ENCODE measurements at regions not wholly inside any gene's neighbourhood (a gene's known extent, or its start where the extent isn't known, plus 50 kb on each side); places are given as distances from the start of the nearest gene placed in this dataset.

DNA sequence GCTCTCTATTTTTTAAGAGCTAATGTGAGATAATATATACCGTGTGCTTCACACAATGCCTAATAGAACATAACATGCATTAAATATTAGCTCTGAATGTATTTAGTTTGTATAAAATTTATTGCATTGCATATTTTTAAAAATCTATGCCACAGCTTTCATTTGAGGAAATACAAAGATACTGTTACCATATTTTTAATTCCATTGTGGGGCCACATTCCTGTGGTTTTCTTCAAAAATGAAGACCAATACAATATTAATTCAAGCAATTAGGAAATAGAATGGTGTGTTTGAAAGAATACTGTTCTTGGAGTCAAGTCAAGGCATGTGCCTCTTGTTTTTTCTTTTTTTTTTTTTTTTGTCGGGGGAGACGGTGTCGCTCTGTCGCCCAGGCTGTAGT lies 95.4 kb upstream of the CADPS start:
- H3K36me3 ChIP-seq: no peaks in the 10 kb centered on the region
- intact Hi-C loops (cut with DNase I): no loop called here
- 78 to 92% (median 89%) methylated on average over 5 of the region's 5 CpGs for WGBS, 4 donors

DNA sequence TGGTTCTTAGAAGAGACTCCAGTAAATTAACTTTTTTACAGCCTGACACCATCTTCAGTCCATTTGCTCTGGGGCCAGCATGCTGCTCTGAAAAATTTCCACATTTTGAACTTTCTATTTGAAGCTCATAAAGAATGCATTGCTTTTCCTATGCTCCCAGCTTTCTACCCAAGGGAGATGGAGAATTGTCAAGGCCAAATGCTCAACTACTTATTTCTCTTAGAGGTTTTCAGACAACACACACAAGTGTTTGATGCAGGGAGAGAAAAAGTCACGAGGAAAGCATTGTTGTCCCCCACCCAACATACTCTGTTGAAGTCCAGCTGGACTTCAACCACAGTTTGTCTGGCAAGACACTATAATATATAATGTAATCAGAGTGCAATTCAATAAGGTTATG lies 100.3 kb upstream of the CADPS start:
- H3K9me3 ChIP-seq: no peaks in the 10 kb centered on the region
- ATAC-seq (no peak), DNase-seq (no peak)
- TF ChIP-seq, protein P1, sequence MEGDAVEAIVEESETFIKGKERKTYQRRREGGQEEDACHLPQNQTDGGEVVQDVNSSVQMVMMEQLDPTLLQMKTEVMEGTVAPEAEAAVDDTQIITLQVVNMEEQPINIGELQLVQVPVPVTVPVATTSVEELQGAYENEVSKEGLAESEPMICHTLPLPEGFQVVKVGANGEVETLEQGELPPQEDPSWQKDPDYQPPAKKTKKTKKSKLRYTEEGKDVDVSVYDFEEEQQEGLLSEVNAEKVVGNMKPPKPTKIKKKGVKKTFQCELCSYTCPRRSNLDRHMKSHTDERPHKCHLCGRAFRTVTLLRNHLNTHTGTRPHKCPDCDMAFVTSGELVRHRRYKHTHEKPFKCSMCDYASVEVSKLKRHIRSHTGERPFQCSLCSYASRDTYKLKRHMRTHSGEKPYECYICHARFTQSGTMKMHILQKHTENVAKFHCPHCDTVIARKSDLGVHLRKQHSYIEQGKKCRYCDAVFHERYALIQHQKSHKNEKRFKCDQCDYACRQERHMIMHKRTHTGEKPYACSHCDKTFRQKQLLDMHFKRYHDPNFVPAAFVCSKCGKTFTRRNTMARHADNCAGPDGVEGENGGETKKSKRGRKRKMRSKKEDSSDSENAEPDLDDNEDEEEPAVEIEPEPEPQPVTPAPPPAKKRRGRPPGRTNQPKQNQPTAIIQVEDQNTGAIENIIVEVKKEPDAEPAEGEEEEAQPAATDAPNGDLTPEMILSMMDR (IDR thresholded peaks at IDR 0.05): no peak
- no peak for TF ChIP-seq POLR2A (IDR thresholded peaks at IDR 0.05)
- H3K36me3 ChIP-seq: no peaks in the 10 kb centered on the region
- 52 to 71% (median 61%) methylated on average over 1 of the region's 1 CpG for WGBS, 4 donors
- no peak overlapping the region for H3K4me3 ChIP-seq
- intact Hi-C loops (cut with DNase I): no loop called here
- peaks cover 0 to under 1% (median 0%) of the 10 kb centered on the region in 9 donors for H3K27me3 ChIP-seq
- H3K4me1 ChIP-seq: no peaks in the 10 kb centered on the region
- H3K27ac ChIP-seq: no peak overlapping the region

More for the DNA sequence above, 95.4 kb upstream of the CADPS start:
- Histone ChIP-seq H3K27me3 (no peaks in the 10 kb centered on the region), H3K9me3 (no peaks in the 10 kb centered on the region), H3K27ac (no peak overlapping the region), H3K4me1 (no peaks in the 10 kb centered on the region), H3K4me3 (no peak overlapping the region)
- no peak for ATAC-seq
- no peak for DNase-seq
- TF ChIP-seq, protein P1 (IDR thresholded peaks at IDR 0.05): no peak
- TF ChIP-seq POLR2A (IDR thresholded peaks at IDR 0.05): no peak

DNA sequence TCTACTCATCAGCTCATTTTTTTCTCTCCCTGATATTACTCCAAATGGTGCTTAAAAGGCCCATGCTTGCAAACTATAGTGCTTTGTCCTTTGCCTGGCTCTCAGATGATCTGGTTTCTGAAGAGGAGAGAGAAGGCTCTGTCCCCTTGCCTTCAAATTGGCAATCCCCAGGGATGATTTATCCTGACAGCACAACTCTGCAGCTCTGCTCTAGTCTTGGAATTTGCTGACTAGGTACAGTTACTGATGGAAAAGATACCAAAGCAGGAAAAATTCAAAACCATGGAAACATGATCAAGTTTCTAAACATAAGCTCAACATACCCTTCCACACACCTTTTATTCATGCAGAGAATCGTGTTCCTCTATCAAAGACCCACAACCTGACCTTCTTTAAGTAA lies 106.7 kb upstream of the CADPS start:
- no peak for DNase-seq
- TF ChIP-seq, protein P1 (IDR thresholded peaks at IDR 0.05): no peak
- no peak for TF ChIP-seq POLR2A (IDR thresholded peaks at IDR 0.05)
- peaks cover 0 to 4% (median 0%) of the 10 kb centered on the region in 9 donors for H3K27me3 ChIP-seq
- 0% methylated on average over 1 of the region's 1 CpG for WGBS, 4 donors
- H3K4me1 ChIP-seq: no peaks in the 10 kb centered on the region
- H3K36me3 ChIP-seq: no peaks in the 10 kb centered on the region
- H3K27ac ChIP-seq: no peak overlapping the region
- no peak for ATAC-seq
- intact Hi-C loops (cut with DNase I): no loop called here
- H3K4me3 ChIP-seq: no peak overlapping the region
- H3K9me3 ChIP-seq: no peaks in the 10 kb centered on the region

DNA sequence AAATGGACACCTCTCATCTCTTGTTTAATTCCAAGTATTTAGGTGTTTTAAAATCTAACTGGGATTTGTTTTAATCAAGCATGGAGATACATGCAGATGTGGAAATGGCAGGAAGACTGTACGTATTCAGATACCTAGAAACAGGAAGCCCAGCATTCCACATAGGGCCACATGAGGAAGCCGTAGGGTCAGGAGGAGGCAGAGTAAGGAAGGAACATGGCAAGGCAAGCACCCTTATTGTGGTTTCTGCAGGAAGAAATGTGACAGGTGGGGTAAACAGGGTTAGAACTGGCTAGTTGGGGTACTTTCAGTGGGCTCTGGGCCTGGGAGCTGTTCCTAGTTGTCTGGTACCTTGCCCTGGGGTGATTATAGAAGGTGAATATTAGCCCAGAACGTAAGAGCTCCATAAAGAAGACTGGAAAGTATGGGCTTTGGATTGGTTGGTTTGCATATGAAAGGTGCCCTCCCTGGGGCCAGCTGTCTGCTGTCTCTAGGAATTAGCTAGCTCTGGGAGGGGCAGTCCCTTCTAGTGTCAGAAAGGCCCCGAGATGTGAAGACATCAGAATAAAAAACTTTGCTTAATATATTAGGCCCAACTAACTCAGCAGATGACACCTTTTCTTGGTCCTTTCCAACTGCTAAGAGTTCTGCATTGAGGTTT lies 107.7 kb upstream of the CADPS start:
- intact Hi-C loops (cut with DNase I): no loop called here
- no peak for TF ChIP-seq POLR2A (IDR thresholded peaks at IDR 0.05)
- TF ChIP-seq, protein P1 (IDR thresholded peaks at IDR 0.05): no peak

More for the DNA sequence above, 107.7 kb upstream of the CADPS start:
- ATAC-seq: no peak
- Histone ChIP-seq H3K4me1 (no peaks in the 10 kb centered on the region), H3K27me3 (peaks cover 0 to 4% (median 0%) of the 10 kb centered on the region in 9 donors), H3K9me3 (no peaks in the 10 kb centered on the region), H3K4me3 (no peak overlapping the region), H3K36me3 (no peaks in the 10 kb centered on the region), H3K27ac (no peak overlapping the region)
- no peak for DNase-seq
- WGBS, 4 donors: 55 to 66% (median 64%) methylated on average over 4 of the region's 4 CpGs

Measured in heart left ventricle (tissue), 16 donors.